GM18868 (cell line): ENCODE measurements at regions not wholly inside any gene's neighbourhood (a gene's known extent, or its start where the extent isn't known, plus 50 kb on each side); places are given as distances from the start of the nearest gene placed in this dataset.
"Not testable (repeated sequence)": the region's sequence is repeated elsewhere in the genome, so short reads cannot be mapped to it uniquely, and the experiment has no call there.

Experiments
- ATAC-seq: cut with Tn5 transposase; IDR thresholded peaks from one replicate; pipeline ENCODE4 v1.9.1; 2021; ENCODE audit warnings: mild to moderate bottlenecking, moderate library complexity; ENCODE audit not compliant: unreplicated experiment

- no peak for ATAC-seq
These were observed 201.4 kb upstream of the CBLB start for GRCh38 chr3:106070187-106070586.

GRCh38 chr3:106071306-106071705 is 202.5 kb upstream of the CBLB start:
- no peak for ATAC-seq

GRCh38 chr3:106072596-106072995 is 203.8 kb upstream of the CBLB start:
- ATAC-seq, result not testable (repeated sequence)

GRCh38 chr3:106073806-106074205 is 205.0 kb upstream of the CBLB start:
- ATAC-seq, result not testable (repeated sequence)

- not testable (repeated sequence) for ATAC-seq
These were observed 206.9 kb upstream of the CBLB start for GRCh38 chr3:106075731-106076130.

GRCh38 chr3:106078635-106079034 is 209.8 kb upstream of the CBLB start:
- no peak for ATAC-seq

- no peak for ATAC-seq
These were observed 213.8 kb upstream of the CBLB start for GRCh38 chr3:106082616-106083015.

- no peak for ATAC-seq
These were observed 214.4 kb upstream of the CBLB start for GRCh38 chr3:106083207-106083606.

GRCh38 chr3:106083854-106084253 is 215.0 kb upstream of the CBLB start:
- no peak for ATAC-seq

GRCh38 chr3:106086038-106086437 is 217.2 kb upstream of the CBLB start:
- no peak for ATAC-seq

GRCh38 chr3:106086636-106087035 is 217.8 kb upstream of the CBLB start:
- ATAC-seq, result no peak

- no peak for ATAC-seq
These were observed 219.5 kb upstream of the CBLB start for GRCh38 chr3:106088304-106088703.

- no peak for ATAC-seq
These were observed 220.1 kb upstream of the CBLB start for GRCh38 chr3:106088899-106089298.

GRCh38 chr3:106089806-106090205 is 221.0 kb upstream of the CBLB start:
- no peak for ATAC-seq

- no peak for ATAC-seq
These were observed 224.0 kb upstream of the CBLB start for GRCh38 chr3:106092792-106093191.

- ATAC-seq, result no peak
These were observed 224.8 kb upstream of the CBLB start for GRCh38 chr3:106093616-106094015.

GRCh38 chr3:106097817-106098435 is 229.1 kb upstream of the CBLB start:
- ATAC-seq, result no peak

GRCh38 chr3:106103383-106103782 is 234.6 kb upstream of the CBLB start:
- no peak for ATAC-seq

- ATAC-seq, result no peak
These were observed 235.3 kb upstream of the CBLB start for GRCh38 chr3:106104078-106104477.

GRCh38 chr3:106108925-106109324 is 240.1 kb upstream of the CBLB start:
- no peak for ATAC-seq

- not testable (repeated sequence) for ATAC-seq
These were observed 243.7 kb upstream of the CBLB start for GRCh38 chr3:106112561-106112960.

- ATAC-seq, result no peak
These were observed 244.9 kb upstream of the CBLB start for GRCh38 chr3:106113747-106114146.

GRCh38 chr3:106114220-106114619 is 245.4 kb upstream of the CBLB start:
- no peak for ATAC-seq
